A172 (cell line): ENCODE measurements at regions not wholly inside any gene's neighbourhood (a gene's known extent, or its start where the extent isn't known, plus 50 kb on each side); places are given as distances from the start of the nearest gene placed in this dataset.

Source experiments
- DNase-seq: peaks from one replicate; pipeline ENCODE4 v3.0.0-alpha.2; 2015; ENCODE audit warnings: low spot score

DNA sequence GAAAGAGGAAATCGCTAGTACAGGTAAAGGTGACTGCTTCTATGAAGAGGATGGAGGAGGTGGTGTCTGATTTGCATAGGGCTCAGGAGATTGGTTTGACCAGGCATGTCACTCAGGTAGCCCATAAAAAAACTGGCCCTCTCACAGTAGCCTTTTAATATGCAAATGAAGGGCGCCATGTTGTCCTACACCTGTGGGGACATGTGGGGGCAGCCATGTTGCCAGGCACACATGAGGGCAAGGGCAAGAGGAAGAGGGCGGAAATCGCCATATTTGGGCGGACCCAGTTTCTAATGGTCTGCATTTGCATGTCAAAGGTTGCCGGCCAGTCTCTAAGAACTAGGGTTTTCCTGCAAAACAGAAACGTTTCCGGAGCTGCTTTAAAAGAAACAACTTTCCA lies 1330.6 kb downstream of the DSC3 start:
- no peak for DNase-seq

DNA sequence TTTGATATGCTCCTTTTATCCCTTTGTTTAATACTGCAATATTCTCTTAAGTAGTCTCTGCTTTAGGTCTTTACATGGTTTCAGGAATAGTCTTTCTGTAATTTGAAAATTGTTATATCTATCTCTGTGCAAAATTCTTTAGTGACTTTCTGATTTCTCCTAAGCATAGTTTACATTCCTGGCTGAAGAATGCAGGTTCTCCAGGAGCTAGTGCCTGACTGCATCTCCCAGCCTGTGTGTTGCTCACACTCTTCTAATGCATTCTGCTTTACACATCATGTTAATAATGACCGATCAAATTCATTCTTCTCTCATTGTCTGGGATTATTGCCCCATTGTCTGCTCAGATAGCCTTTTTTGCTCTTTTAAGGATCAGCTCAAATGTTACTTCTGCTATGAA lies 1349.2 kb downstream of the DSC3 start:
- DNase-seq, result no peak

DNA sequence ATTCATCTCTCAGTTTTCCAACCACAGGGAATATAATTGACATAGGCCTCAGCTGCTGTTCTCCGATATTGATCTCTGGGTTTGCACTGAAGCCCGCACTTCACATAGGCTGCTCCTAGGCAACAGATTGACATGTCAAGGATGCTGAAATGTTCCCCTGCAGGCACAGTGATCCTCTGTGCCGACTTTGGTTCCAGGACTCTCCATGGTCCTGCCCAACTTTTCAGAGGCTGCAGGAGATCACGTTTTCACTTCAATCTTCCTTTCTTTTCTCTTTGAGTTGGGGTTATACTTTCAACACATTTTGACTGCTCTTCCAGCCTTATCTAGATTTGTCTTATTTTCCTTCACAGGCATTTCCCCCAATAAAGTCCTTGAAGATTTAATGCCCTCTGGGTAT lies 1361.0 kb downstream of the DSC3 start:
- DNase-seq, result no peak

DNA sequence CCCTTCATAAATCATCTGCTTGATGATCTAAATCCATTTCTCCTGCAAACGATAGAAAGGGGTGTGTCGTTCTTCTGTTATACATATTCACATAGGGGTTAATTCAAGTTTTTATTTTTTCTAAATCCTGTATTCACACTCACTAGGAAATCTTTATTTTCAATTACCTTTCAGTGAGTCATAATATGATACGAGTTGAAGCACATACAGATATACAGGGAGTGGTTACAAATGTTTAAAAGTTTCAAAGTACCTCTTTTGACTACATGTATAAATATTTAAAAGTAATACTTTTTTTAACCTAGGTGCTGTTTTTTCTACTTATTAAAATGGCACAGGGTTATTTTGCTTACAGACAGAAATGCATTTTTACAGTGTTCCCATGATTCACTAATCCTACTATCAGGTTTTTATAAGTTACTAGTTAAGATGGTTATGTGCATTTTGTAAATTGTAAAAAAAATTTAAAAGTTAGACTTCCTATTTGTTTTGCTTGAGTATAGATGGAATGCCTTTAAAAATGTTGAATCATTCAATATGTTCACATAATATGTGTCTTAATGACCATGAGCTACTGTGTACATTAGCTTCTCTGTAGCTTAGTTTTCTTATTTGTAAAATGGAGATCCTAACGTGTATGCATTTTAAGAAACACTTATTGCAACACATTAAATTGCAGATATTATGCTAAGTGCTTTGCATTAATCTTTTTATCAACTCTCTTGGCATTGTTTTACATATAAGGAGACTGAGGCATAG lies 1378.1 kb downstream of the DSC3 start:
- DNase-seq, result no peak

DNA sequence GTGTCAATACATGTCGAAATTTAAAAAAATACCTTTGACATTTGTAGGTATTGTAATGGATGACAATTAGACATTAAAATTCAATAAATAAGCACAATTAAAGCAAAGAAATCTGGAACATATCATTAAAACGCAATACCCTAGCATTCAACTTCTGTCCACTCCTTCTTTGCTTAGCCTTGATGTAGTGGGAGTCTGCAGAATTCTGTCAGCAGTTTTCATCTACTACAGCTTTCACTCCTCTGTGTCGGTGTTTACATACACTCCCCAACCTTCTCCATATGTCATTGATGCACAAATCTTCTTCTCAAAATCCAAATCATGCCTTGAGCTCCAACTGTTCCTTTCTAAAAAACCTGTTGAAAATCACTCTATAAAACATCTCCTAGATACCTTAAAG lies 1380.6 kb downstream of the DSC3 start:
- DNase-seq, result no peak

DNA sequence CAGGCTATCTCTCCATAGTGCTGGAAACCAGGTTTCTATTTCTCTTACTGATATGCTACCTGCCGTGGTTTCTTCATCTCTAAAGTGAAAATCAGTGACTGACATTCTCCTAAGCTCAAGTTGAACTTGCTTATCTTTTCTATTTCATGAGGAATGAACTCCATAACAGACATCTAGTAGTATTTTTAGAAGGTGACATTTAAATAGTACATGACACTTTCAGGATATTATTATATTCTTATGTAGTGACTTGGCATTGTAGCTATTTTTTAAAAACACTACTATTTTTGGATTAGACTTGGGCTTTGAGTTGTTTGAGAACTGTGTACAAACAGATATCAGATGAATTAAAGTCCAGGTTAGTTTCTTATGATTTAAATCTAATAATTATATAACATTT lies 1381.8 kb downstream of the DSC3 start:
- no peak for DNase-seq

DNA sequence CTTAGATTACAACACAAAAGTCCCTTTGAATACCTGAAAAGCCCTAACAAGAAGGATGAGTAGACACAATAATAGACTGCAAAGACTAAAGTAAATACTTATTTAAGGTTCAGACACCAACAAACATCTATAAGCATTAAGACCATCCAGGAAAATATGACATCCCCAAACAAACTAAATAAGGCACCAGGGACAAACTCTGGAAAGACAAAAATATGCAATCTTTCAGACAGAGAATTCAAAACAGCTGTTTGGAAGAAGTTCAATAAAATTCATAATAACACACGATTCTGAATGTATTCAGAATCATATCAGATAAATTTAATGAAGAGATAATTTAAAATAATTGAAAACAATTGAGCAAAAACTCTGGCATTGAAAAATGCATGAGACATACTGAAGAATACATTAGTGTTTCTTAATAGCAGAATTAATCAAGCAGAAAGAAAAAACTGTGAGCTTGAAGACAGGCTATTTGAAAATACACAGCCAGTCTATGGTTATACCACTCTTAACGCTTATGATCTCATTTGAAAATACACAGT lies 1388.8 kb downstream of the DSC3 start:
- DNase-seq, result no peak

DNA sequence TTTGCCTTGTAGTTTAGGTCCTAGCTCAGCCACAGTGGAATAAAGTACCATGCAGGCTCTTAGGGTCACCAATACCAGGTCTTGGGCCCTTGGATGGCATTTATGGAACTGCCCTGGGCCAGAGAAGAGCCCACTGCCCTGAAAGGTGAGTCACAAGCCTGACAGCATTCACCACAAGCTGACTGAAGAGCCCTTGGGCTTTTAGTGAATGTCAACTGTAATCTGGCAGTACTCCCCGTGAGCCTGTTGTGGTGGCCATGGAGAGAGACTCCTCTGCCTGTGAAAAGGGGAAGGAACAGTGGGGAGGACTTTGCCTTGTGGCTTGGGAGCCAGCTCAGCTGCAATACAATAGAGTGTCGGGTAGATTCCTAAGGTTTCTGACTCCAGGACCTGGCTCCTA lies 1389.7 kb downstream of the DSC3 start:
- no peak for DNase-seq

DNA sequence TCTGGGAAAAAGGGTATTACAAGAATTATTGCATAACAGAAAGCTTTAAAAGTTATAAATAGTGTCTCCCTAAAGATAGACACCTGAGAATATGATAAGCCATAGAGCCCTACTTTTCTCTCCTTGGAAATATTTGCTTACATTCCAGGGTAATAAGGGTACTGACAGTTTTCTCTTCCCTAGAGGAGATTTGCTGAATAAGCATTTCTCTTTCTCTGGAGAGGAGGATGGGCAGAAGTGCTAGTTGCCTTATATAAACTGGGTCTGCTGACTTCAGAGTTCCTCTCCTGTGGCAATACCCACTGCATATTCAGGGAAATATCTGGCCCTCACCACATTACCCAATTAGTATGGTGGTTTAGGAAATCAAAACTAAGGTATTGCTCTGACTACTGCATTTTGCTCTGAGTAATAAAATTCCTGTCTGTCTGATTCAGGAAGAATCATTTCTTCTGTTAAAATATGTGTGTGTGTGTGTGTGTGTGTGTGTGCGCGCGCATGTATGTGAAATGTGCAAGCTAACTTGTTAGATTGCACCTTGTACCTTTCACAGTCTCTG lies 1391.3 kb downstream of the DSC3 start:
- DNase-seq, result peak; percentile 25

DNA sequence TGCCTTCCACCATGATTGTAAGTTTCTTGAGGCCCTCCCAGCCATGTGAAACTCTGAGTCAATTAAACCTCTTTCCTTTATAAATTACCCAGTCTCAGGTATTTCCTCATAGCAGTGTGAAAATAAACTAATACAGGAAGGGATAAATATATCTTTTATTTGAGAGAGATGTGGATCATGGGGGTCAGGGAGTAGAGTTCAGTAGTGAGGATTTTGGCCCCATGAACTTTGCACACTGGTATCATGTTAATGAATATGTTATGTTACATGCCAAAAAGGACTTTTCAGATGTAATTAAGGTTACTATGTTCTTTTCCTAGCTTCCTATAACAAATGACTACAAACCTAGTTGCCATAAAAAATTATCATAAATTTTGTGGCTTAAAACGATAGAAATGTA lies 1393.7 kb downstream of the DSC3 start:
- DNase-seq, result no peak

DNA sequence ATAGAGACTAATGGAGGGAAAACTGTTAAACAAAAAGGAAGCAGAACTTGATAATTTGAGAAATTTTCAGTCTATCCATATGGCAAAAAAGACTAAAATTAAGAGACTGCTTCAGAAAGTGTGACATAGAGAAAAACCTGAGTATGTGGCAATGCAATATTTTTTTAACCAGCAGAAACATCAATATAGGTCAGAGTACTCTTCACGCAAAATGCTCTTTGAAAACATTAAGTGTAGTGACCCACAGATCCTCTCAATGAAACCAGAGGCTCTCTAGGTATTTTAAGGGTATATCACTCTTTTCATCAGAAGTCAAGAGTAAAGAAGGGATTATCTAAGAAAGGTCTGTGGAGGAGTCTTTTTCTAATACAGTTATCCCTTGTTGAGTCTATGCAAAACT lies 1394.8 kb downstream of the DSC3 start:
- DNase-seq, result no peak

DNA sequence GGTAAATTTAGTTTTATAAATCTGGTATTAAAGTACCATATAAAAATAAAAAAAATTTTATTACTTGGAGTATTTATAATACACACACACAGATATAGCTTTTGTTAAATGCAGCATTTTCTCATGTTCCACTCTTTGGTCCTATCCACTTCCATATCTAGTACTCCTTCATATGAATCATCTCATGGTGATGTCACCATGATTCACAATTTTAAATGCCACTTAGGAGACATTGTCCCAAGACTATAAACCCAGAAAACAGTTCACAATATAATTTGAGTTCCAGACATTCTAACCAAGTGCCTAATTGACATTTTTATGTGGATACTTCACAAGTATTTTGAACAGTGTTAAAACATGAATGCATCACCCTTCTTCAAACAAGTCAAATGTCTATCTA lies 1398.3 kb downstream of the DSC3 start:
- peak; percentile 80 for DNase-seq

DNA sequence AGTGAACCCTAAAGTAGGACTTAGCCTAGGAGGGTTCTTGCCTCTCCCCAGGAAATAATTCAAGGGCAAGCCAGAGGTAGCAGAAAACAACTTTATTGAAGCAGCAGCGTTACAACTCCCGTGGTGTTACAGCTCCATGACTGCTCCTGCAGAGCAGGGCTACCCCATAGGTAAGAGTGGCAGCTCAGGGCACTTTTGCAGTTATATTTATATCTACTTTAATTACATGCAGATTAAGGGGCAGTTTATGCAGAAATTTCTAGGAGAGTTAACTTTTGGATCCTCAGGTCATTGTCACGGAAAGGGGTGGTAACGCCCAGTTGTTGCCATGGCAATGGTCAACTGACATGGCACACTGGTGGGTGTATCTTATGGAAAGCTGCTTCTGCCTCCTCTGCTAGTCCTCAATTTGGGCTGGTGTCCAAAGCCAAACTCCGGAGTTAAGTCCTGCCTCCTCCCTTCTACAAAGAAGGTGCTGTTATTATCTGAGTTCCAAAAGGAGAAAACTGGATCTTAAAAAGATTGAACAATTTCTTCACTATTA lies 1413.0 kb downstream of the DSC3 start:
- no peak for DNase-seq

DNA sequence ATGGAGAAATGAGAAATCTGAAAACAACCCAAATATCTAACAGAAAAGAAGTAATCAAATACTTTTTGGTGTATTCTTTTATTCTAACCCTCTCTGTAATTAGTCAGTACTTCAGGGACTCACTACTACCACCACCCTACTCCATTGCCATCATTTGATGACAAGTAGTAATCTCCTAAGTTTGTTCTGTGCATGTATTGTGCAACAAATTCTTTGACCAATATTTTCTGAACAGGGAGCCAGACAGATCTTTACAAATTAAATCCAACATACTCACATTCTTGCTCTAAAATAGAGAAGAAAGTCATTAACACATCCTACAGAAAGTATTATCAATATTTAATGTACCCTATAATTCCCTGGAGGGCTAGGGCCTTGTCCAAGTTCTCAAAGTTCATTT lies 1416.4 kb downstream of the DSC3 start:
- no peak for DNase-seq

DNA sequence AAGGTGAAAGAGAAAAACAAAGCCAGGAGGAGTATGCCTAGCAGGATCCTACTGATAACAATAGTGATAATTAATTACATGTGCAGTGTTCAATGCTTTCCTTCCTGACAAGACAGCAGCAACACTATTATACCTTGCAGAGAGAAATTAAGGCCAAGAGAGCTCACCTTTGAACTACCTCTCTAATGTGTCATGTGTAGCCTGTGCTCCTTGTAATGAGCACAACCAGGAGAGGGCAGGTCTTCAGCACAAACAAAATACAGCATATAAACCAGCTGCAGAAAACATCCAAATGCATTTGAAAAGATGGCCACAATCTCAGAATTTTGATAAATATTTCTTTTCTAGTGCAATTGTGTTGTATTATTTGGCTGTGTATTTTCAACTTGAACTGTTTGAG lies 1425.7 kb downstream of the DSC3 start:
- DNase-seq, result no peak

DNA sequence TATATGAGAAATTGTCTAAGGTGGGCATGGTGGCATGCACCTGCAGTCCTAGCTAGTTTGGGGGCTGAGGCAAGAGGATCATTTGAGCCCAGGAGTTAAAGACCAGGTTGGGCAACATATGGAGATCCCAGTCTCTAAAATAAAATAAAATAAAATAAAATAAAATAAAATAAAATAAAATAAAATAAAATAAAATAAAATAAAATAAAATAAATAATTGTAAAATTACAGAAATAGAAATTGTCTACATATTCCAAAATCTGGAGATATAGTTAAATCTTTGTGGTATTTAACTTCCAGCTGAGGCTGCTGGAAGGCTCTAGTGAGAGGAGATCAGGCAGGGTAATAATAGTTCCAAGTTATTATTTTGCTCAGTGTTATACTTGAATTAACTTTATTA lies 1432.1 kb upstream of the CDH2 start:
- no peak for DNase-seq

DNA sequence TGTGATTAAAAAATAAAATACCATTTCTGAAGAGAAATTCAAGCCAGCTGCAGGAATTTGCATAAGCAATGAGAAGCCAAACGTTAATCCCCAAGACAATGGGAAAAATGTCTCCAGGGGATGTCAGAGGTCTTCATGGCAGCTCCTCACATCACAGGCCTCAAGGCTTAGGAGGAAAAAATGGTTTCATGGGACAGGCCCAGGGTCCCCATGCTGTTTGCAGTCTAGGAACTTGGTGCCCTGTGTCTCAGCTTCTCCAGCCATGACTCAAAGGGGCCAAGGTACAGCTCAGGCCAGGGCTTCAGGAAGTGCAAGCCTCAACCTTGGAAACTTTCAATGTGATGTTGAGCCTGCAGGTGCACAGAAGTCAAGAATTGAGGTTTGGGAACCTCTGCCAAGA lies 1428.4 kb upstream of the CDH2 start:
- DNase-seq, result no peak

DNA sequence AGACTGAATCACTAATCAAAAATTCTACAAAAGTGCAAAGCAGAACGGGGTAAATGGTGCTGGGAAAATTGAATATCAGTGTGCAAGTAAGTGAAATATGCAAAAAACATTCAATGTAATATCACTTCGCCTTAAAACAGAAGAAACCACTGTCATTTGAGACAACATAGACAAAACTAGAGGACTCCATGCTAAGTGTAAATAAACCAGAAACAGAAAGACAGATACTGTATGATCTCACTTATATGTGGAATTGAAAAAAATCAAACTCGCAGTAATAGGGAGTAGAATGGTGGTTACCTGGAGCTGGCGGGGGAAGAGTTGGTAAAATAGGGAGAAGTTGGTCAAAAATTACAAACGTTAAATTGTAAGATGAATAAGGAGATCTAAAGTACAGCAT lies 1420.0 kb upstream of the CDH2 start:
- DNase-seq, result no peak

DNA sequence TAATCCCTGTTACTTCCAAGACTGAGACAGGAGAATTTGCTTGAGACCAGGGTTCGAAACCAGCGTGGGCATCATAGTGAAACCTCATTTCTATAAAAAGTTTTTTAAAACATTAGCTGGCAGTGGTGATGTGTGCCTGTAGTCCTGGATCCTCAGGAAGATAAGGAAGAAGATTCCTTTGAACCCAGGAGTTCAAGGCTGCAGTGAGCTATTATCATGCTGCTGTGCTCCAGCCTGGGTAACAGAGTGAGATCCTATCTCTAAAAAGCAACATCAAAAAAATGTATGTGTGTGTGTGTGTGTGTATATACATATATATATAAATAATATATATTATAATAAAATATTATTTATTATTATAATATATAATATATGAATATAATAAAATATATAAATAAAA lies 1417.6 kb upstream of the CDH2 start:
- no peak for DNase-seq

DNA sequence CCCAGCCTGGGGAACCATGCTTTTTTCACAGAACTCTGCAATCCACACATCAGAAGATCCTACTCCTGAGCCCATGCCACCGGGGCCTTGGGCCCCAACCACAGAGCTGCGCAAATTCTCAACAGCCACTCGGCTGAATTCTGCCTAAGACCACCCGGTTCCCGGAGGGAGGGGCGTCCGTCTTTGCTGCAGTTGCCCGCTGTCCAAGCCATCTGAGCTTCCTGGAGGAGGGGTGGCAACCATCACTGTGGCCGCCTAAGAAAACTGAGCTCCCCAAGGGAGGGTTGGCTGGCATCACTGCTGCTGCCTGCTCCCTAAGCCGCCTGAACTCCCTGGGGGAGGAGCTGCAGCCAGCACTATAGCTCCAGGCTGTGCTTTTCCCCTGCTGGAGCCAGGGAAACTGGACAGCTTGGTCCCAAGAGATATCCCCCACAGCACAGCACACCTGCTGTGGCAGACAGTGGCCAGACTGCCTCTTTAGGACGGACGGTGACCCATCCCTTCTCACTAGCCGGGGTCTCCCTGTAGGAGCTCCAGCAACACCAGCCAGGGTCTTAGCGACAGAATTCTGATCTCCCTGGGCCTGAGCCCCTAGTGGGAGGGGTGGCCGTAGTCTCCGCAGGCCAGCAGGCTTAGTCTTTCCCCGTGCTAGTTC lies 1411.6 kb upstream of the CDH2 start:
- no peak for DNase-seq

DNA sequence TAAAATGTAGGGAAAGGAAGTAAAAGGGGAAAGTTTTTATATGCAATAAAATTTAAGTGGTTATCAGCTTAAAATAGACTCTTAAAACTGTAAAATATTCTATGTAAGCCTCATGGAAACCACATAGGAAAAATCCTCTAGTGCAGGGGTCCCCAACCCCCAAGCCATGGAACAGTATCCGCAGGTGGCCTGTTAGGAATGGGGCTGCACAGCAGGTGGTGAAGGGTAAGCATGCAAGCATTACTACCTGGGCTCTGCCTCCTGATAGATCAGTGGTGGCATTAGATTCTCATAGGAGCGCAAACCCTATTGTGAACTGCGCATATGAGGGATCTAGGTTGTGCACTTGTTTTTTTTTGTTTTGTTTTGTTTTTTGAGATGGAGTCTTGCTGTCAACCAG lies 1409.3 kb upstream of the CDH2 start:
- DNase-seq, result no peak

DNA sequence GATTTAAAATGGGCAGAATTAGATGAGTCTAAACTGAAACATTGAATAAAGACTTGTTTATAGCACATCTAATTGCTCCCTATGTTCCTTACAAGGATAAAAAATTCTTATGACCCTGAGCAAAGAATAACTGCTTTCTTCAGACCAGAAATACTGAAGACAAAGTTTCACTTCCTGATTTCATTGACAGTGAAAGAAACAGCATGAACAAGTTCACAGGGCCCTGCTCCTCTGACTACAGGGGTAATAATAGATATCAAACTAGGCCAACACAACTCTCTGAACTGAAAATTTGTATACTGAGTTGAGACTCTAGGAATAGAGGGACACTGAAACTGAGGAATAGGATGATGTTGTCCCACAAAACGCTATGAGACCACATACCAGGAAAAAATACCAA lies 1383.3 kb upstream of the CDH2 start:
- no peak for DNase-seq

DNA sequence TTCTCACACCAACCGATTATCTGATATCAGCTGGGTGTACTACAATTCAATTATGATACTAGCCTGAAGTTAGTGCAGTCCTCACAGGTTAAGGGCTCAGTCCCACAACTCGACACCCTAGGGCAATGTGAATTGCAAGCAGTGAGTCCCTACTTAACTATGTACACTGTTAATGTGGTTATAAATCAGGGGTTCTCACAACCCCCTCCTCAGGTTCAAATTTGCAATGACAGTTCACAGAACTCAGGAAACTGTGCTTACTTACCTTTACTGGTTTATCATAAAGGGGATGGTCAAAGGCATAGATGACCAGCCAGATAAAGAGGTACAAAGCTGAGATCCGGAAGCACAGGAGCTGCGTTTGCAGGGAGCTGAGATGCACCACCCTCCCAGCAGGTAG lies 1379.1 kb upstream of the CDH2 start:
- DNase-seq, result no peak
